C4-2B (cell line): ENCODE measurements at regions not wholly inside any gene's neighbourhood (a gene's known extent, or its start where the extent isn't known, plus 50 kb on each side); places are given as distances from the start of the nearest gene placed in this dataset.

ENCODE experiments used
- ZFX ChIP-seq: fragments of 450-650 bp; IDR thresholded peaks from 2 replicates; pipeline ENCODE4 v1.6.1; 2017
- TF ChIP-seq, protein P1 (sequence below): fragments of 450-650 bp; conservative IDR thresholded peaks from 2 replicates; pipeline ENCODE4 v1.5.1; 2017; ENCODE audit warnings: mild to moderate bottlenecking

GRCh38 chr2:47302308-47302707 lies 66.8 kb upstream of the EPCAM start:
- TF ChIP-seq, protein P1, sequence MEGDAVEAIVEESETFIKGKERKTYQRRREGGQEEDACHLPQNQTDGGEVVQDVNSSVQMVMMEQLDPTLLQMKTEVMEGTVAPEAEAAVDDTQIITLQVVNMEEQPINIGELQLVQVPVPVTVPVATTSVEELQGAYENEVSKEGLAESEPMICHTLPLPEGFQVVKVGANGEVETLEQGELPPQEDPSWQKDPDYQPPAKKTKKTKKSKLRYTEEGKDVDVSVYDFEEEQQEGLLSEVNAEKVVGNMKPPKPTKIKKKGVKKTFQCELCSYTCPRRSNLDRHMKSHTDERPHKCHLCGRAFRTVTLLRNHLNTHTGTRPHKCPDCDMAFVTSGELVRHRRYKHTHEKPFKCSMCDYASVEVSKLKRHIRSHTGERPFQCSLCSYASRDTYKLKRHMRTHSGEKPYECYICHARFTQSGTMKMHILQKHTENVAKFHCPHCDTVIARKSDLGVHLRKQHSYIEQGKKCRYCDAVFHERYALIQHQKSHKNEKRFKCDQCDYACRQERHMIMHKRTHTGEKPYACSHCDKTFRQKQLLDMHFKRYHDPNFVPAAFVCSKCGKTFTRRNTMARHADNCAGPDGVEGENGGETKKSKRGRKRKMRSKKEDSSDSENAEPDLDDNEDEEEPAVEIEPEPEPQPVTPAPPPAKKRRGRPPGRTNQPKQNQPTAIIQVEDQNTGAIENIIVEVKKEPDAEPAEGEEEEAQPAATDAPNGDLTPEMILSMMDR, result no peak
- no peak for TF ChIP-seq ZFX
